PFSK-1 (cell line): ENCODE measurements at regions not wholly inside any gene's neighbourhood (a gene's known extent, or its start where the extent isn't known, plus 50 kb on each side); places are given as distances from the start of the nearest gene placed in this dataset.

Experiments used
- POLR2AphosphoS5 ChIP-seq: IDR thresholded peaks from 2 replicates; pipeline ENCODE4 v1.6.1; 2012; ENCODE audit warnings: low read depth, mild to moderate bottlenecking, control low read depth, low read length, moderate library complexity
- REST ChIP-seq, 2 experiments: IDR thresholded peaks; 2 replicates each; pipeline versions ENCODE4 v1.6.1 to v1.8.0; 2011 to 2012; ENCODE audit warnings: low read depth in 2 of 2, low read length in 2 of 2, control low read depth in 1 of 2, inconsistent platforms in 1 of 2, mild to moderate bottlenecking in 1 of 2, moderate library complexity in 1 of 2; ENCODE audit not compliant: insufficient read depth in 1 of 2
- TAF1 ChIP-seq: IDR thresholded peaks from 2 replicates; pipeline ENCODE4 v1.6.1; 2012; ENCODE audit warnings: low read length, control low read depth, borderline replicate concordance; ENCODE audit not compliant: insufficient read depth

- TF ChIP-seq TAF1 (no peak), POLR2AphosphoS5 (no peak), REST (IDR thresholded peaks at IDR 0.05; ENCODE audit: insufficient read depth in 1 of 2, low read depth in 2 of 2, low read length in 2 of 2) (no peak)
These were observed 689.5 kb upstream of the NCAM2 start for GRCh38 chr21:20308586-20309315.
